Fibroblast of villous mesenchyme (primary cell): ENCODE measurements at regions not wholly inside any gene's neighbourhood (a gene's known extent, or its start where the extent isn't known, plus 50 kb on each side); places are given as distances from the start of the nearest gene placed in this dataset.
A peak's percentile ranks its signal among the peaks of the same experiment; 100 is the strongest.

Experiments
- DNase-seq: peaks from one replicate; pipeline ENCODE4 v3.0.0-alpha.2; 2010; ENCODE audit warnings: low read depth
- H3K4me3 ChIP-seq: 2 replicates; pipeline ENCODE4 v1.5.1; 2011; ENCODE audit warnings: low read depth, mild to moderate bottlenecking, low read length
- CTCF ChIP-seq: IDR thresholded peaks from 2 replicates; pipeline ENCODE4 v1.5.1; 2012; ENCODE audit warnings: low read depth, mild to moderate bottlenecking, low read length; ENCODE audit not compliant: insufficient read depth

GRCh38 chr2:191738003-191738402 is 60.1 kb downstream of the NABP1 start:
- H3K4me3 ChIP-seq = no peak overlapping the region
- no peak for TF ChIP-seq CTCF
- no peak for DNase-seq

GRCh38 chr2:191738667-191739066 is 60.7 kb downstream of the NABP1 start:
- no peak for DNase-seq
- TF ChIP-seq CTCF = no peak
- H3K4me3 ChIP-seq = no peak overlapping the region

- H3K4me3 ChIP-seq = no peak overlapping the region
- DNase-seq = no peak
- no peak for TF ChIP-seq CTCF
Measured at GRCh38 chr2:191739194-191739593, 61.3 kb downstream of the NABP1 start.

GRCh38 chr2:191740016-191740419 is 62.1 kb downstream of the NABP1 start:
- H3K4me3 ChIP-seq = no peak overlapping the region
- no peak for TF ChIP-seq CTCF
- DNase-seq = no peak

GRCh38 chr2:191740759-191741158 is 62.8 kb downstream of the NABP1 start:
- no peak for TF ChIP-seq CTCF
- DNase-seq = no peak
- H3K4me3 ChIP-seq = no peak overlapping the region

- DNase-seq = peak; percentile 18
- TF ChIP-seq CTCF = no peak
- H3K4me3 ChIP-seq = no peak overlapping the region
Measured at GRCh38 chr2:191746346-191747169, 68.6 kb downstream of the NABP1 start.

GRCh38 chr2:191747170-191747530 is 69.2 kb downstream of the NABP1 start:
- H3K4me3 ChIP-seq = no peak overlapping the region
- no peak for TF ChIP-seq CTCF
- DNase-seq = no peak
